Nephron progenitor cell (in vitro differentiated cells): ENCODE measurements at regions not wholly inside any gene's neighbourhood (a gene's known extent, or its start where the extent isn't known, plus 50 kb on each side); places are given as distances from the start of the nearest gene placed in this dataset.

Experiments used
- DNase-seq: peaks from one replicate; pipeline ENCODE4 v3.0.0; 2021
- H3K27ac Mint-ChIP-seq: 2 replicates; pipeline ENCODE4 v1.8.0; 2021; ENCODE audit warnings: mild to moderate bottlenecking, moderate library complexity, mixed read lengths
- H3K27me3 Mint-ChIP-seq: 2 replicates; pipeline ENCODE4 v1.8.0; 2021; ENCODE audit warnings: mild to moderate bottlenecking, low read depth, mixed read lengths; ENCODE audit not compliant: poor library complexity
- H3K36me3 Mint-ChIP-seq: 2 replicates; pipeline ENCODE4 v1.8.0; 2021; ENCODE audit warnings: low read depth, mixed read lengths
- H3K4me1 Mint-ChIP-seq: 2 replicates; pipeline ENCODE4 v1.8.0; 2021; ENCODE audit warnings: mixed read lengths
- H3K4me3 Mint-ChIP-seq: 2 replicates; pipeline ENCODE4 v1.8.0; 2021; ENCODE audit warnings: mild to moderate bottlenecking, moderate library complexity, mixed read lengths
- H3K9me3 Mint-ChIP-seq: 2 replicates; pipeline ENCODE4 v1.8.0; 2021; ENCODE audit warnings: mild to moderate bottlenecking, moderate library complexity, mixed read lengths
- CTCF ChIP-seq: fragments of 200-600 bp; sonication (generic); IDR thresholded peaks from 2 replicates; pipeline ENCODE4 v1.5.0; 2021; ENCODE audit warnings: antibody characterized with exemption

- Mint-ChIP-seq H3K9me3 (peaks cover 27% of the 10 kb centered on the region), H3K27ac (no peak overlapping the region), H3K36me3 (peaks cover under 1% of the 10 kb centered on the region), H3K27me3 (no peaks in the 10 kb centered on the region), H3K4me1 (no peaks in the 10 kb centered on the region), H3K4me3 (no peak overlapping the region)
- TF ChIP-seq CTCF: no peak
- DNase-seq: no peak
Measured at GRCh38 chr9:23220957-23221356, 605.1 kb downstream of the ELAVL2 start.

GRCh38 chr9:23229890-23230317 lies 596.1 kb downstream of the ELAVL2 start:
- Mint-ChIP-seq H3K36me3 (peaks cover 4% of the 10 kb centered on the region), H3K4me1 (no peaks in the 10 kb centered on the region), H3K4me3 (no peak overlapping the region), H3K27ac (no peak overlapping the region), H3K27me3 (no peaks in the 10 kb centered on the region), H3K9me3 (peaks cover 8% of the 10 kb centered on the region)
- no peak for TF ChIP-seq CTCF
- no peak for DNase-seq

GRCh38 chr9:23232831-23233230 lies 593.2 kb downstream of the ELAVL2 start:
- H3K9me3 Mint-ChIP-seq: no peaks in the 10 kb centered on the region
- no peak for TF ChIP-seq CTCF
- H3K27ac Mint-ChIP-seq: no peak overlapping the region
- no peak for DNase-seq
- no peaks in the 10 kb centered on the region for H3K4me1 Mint-ChIP-seq
- H3K36me3 Mint-ChIP-seq: no peaks in the 10 kb centered on the region
- H3K4me3 Mint-ChIP-seq: no peak overlapping the region
- no peaks in the 10 kb centered on the region for H3K27me3 Mint-ChIP-seq

GRCh38 chr9:23243523-23243922 lies 582.5 kb downstream of the ELAVL2 start:
- Mint-ChIP-seq H3K27me3 (no peaks in the 10 kb centered on the region), H3K4me1 (no peaks in the 10 kb centered on the region), H3K9me3 (peaks cover 10% of the 10 kb centered on the region), H3K27ac (no peak overlapping the region), H3K36me3 (no peaks in the 10 kb centered on the region), H3K4me3 (no peak overlapping the region)
- DNase-seq: no peak
- TF ChIP-seq CTCF: no peak

GRCh38 chr9:23245067-23245466 lies 581.0 kb downstream of the ELAVL2 start:
- Mint-ChIP-seq H3K4me3 (no peak overlapping the region), H3K27ac (no peak overlapping the region), H3K27me3 (no peaks in the 10 kb centered on the region), H3K36me3 (no peaks in the 10 kb centered on the region), H3K9me3 (no peaks in the 10 kb centered on the region), H3K4me1 (no peaks in the 10 kb centered on the region)
- TF ChIP-seq CTCF: no peak
- DNase-seq: no peak

GRCh38 chr9:23254404-23255184 lies 571.4 kb downstream of the ELAVL2 start:
- Mint-ChIP-seq H3K27ac (no peak overlapping the region), H3K4me3 (no peak overlapping the region), H3K9me3 (peaks cover 15% of the 10 kb centered on the region), H3K27me3 (no peaks in the 10 kb centered on the region), H3K36me3 (no peaks in the 10 kb centered on the region), H3K4me1 (no peaks in the 10 kb centered on the region)
- DNase-seq: no peak
- TF ChIP-seq CTCF: no peak
